SK-N-SH treated with all-trans-retinoic acid at 6 μM for 48 hours (cell line): ENCODE measurements at regions not wholly inside any gene's neighbourhood (a gene's known extent, or its start where the extent isn't known, plus 50 kb on each side); places are given as distances from the start of the nearest gene placed in this dataset.

Experiments
- ARNTL ChIP-seq: fragments of 450-650 bp; formaldehyde crosslinking; IDR thresholded peaks from 2 replicates; pipeline ENCODE4 v1.5.0; 2020; ENCODE audit warnings: low read depth, mild to moderate bottlenecking, moderate library complexity, borderline replicate concordance
- BACH2 ChIP-seq: fragments of 250-450 bp; sonication (Bioruptor Pico); IDR thresholded peaks from 2 replicates; pipeline ENCODE4 v1.9.0; 2021; ENCODE audit warnings: mild to moderate bottlenecking, borderline replicate concordance
- CSRNP3 ChIP-seq: fragments of 250-450 bp; sonication (Bioruptor Pico); IDR thresholded peaks from 2 replicates; pipeline ENCODE4 v1.5.1; 2021; ENCODE audit warnings: mild to moderate bottlenecking, moderate library complexity
- RARB ChIP-seq: fragments of 250-450 bp; sonication (Bioruptor Pico); IDR thresholded peaks from 2 replicates; pipeline ENCODE4 v1.8.0; 2021; ENCODE audit warnings: mild to moderate bottlenecking, moderate library complexity
- ZNF8 ChIP-seq: fragments of 450-650 bp; formaldehyde crosslinking; IDR thresholded peaks from 2 replicates; pipeline ENCODE4 v1.5.0; 2020; ENCODE audit warnings: mild to moderate bottlenecking, moderate library complexity

GRCh38 chr21:24112020-24112419 is 1495.3 kb downstream of the MRPL39 start:
- no peak for TF ChIP-seq RARB (CRISPR knock-in tag)
- no peak for TF ChIP-seq ZNF8 (CRISPR knock-in tag)
- no peak for TF ChIP-seq BACH2
- TF ChIP-seq CSRNP3 (CRISPR knock-in tag) = no peak
- no peak for TF ChIP-seq ARNTL (CRISPR knock-in tag)
